ENCODE measurements at regions not wholly inside any gene's neighbourhood (a gene's known extent, or its start where the extent isn't known, plus 50 kb on each side); places are given as distances from the start of the nearest gene placed in this dataset.

- DNase-seq (ENCODE audit: low read depth) = no peak
Measured at GRCh38 chrX:10900585-10901289, 210.4 kb upstream of the HCCS start.

DNA sequence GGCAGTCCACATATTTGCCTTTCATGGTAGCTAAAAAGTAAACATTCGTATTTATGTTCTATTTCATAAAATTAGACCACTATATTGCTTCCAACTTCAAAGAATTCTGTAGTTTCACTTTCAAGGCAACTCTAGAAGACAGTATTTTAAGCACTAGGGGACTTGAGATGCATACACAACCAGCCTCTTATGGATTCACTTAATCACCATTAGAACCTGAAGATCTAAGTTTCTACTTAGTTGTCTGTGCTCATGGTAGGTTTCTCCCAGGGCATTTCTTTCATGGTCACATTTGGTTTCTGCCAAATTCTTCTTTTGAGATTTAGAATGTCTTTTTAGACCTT is 209.9 kb upstream of the HCCS start:
- DNase-seq (ENCODE audit: low read depth) = no peak

DNA sequence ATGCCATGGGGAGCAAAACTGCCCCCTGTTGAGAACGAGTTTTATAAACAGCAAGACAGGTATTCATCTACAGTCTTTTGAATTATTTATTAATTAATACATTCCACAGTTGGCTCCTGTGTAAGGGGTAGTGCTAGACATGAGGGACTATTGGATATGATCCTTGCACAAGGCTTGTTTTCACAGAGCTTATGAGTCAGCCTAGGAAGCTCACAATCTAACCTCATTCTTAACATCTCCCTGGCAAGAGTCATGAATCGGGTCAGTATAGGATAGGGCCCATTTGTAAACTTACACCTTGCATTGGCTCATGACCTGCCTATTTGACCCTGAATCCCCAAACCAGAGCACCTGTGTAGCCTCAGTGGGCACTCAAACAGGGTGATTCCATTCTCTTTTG is 209.1 kb upstream of the HCCS start:
- DNase-seq (ENCODE audit: low read depth) = no peak

GRCh38 chrX:10903523-10903922 is 207.6 kb upstream of the HCCS start:
- DNase-seq (ENCODE audit: low read depth) = no peak

GRCh38 chrX:10904220-10904619 is 206.9 kb upstream of the HCCS start:
- DNase-seq (ENCODE audit: low read depth) = no peak

- DNase-seq (ENCODE audit: low read depth) = no peak
Measured at GRCh38 chrX:10906866-10907265, 204.3 kb upstream of the HCCS start.

- DNase-seq (ENCODE audit: low read depth) = peak; percentile 50
Measured at GRCh38 chrX:10922159-10922558, 189.0 kb upstream of the HCCS start.

DNA sequence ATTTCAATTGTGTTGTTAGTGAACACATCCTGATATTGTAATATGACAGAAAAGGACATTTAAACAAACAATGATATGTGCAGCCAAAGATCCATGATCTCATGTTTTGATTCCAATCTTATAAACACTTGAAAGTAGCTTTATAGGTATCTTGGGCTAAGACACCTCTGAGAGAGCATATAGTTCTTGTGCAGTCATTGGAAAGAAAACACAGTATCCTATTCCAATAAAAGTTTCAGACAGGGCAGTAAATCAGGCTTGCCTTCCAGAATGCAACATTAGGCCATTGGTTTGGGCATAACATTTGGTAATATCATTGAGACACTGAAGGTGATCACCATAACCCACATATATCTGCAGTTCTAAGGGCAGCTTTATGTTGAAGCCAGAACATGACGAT is 188.3 kb upstream of the HCCS start:
- DNase-seq (ENCODE audit: low read depth) = no peak

GRCh38 chrX:10923466-10923865 is 187.7 kb upstream of the HCCS start:
- no peak for DNase-seq (ENCODE audit: low read depth)

GRCh38 chrX:10926404-10926803 is 184.7 kb upstream of the HCCS start:
- no peak for DNase-seq (ENCODE audit: low read depth)

DNA sequence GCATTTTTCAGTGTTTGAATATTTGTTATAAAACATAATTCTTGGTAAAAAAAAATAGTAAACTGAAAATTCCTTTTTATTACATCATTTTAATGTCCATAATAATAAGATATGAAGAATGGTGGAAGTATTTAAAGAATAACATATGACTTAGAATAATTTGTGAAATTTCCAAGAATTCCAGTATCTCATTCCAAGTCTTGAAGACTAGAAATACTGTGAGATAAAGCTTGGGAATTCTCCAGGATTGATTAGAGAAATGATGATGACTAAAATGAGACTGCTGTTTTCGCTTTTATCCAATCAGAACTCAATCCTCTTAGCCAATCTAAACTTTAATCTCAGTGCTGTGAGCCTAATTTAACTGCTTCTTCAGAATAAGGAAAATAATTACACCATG is 184.2 kb upstream of the HCCS start:
- no peak for DNase-seq (ENCODE audit: low read depth)

DNA sequence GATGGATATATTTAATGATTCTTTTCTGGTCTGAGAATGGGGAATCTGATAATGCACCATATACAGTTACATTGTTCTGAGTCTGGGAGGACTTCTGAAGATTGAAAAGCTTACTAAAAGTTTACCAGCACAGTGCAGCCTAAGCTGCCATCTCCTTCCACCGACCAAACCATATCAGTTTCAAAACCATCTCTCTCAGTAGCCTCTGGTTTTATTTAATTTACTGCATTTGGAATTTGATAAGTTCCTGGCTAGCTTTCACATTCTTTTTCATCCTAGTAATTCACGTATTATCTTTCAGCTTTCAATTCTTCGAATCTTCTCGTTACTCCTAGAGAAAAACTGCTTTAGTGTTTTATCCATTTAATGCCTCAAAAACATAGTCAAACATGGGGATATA is 181.4 kb upstream of the HCCS start:
- DNase-seq (ENCODE audit: low read depth) = no peak

- no peak for DNase-seq (ENCODE audit: low read depth)
Measured at GRCh38 chrX:10930151-10930550, 181.0 kb upstream of the HCCS start.

GRCh38 chrX:10931976-10932375 is 179.2 kb upstream of the HCCS start:
- no peak for DNase-seq (ENCODE audit: low read depth)

DNA sequence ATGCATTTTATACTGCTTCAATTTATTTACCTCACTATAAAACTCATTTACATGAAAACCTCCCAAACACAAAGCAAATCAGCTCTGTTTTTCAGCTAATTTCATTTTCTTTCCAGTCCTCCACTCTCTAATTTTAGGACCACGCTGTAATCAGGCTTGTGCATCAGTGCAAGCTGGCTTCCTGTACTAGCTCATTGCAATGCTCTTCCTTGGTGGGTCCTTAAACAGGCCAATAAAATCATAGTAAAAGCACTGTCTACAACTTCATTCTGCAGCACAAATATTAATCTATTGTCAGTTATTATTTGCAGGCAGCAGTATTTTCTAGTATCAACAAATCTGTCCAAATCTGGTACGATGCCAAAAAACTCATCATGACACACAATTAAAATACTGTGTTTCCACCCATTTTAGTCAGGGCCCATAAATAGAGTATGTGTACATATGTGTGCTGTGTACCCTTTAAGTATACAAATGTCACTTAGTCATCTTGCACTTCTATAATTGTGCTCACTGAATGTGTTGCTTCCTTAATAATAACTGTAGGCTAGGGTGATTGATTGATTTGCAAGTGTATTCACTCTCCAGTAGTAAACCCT is 178.2 kb upstream of the HCCS start:
- no peak for DNase-seq (ENCODE audit: low read depth)

GRCh38 chrX:10935501-10935900 is 175.6 kb upstream of the HCCS start:
- no peak for DNase-seq (ENCODE audit: low read depth)

GRCh38 chrX:10936976-10937375 is 174.2 kb upstream of the HCCS start:
- DNase-seq (ENCODE audit: low read depth) = no peak

- no peak for DNase-seq (ENCODE audit: low read depth)
Measured at GRCh38 chrX:10938365-10938923, 172.7 kb upstream of the HCCS start.

- no peak for DNase-seq (ENCODE audit: low read depth)
Measured at GRCh38 chrX:10939424-10939823, 171.7 kb upstream of the HCCS start.

DNA sequence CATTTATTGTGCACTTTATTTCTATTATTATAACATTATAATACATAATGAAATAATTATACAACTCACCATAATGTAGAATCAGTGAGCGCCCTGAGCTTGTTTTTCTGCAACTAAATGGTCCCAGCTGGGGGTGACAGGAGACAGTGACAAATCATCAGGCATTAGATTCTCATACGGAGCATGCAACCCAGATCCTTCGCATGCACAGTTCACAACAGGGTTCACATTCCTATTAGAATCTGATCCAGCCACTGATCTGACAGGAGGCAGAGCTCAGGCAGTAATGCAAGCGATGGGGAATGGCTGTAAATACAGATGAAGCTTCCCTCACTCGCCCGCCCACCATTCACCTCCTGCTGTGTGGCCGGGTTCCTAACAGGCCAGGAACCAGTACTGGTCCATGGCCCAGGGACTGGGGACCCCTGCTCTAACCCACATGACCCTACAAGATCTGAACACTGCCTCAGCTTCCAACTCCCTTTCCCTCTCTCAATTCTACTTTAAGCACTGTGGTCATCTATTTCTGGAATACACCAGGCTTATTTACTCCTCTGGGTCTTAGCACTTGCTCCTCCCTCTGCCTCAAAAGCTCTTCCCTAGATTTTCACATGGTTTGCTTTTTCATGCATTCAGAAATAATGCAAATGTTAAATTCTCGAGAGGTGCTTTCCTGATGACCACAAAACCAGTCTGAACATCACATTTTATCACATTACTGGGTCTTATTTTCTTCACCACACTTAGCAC is 166.8 kb upstream of the HCCS start:
- DNase-seq (ENCODE audit: low read depth) = no peak

DNA sequence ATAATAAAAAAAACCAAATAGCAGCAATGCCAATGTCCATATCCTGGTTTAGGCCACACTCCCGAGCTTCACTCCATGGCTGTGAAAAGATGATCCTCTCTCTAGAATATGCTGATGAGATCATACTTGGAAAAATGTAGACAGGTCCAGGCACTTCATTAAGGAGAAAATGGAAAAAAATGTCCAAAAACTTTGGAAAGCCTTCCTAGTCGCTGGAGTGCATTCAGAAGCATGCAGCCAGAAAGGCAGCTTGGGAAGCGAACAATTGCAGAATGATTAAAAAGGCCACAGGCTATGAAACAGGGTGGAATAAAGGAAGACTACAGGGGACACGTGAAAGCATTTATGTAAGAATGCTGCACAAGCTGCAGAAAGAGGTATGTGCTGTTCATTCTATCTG is 165.6 kb upstream of the HCCS start:
- DNase-seq (ENCODE audit: low read depth) = no peak

- no peak for DNase-seq (ENCODE audit: low read depth)
Measured at GRCh38 chrX:10949541-10949940, 161.6 kb upstream of the HCCS start.

- no peak for DNase-seq (ENCODE audit: low read depth)
Measured at GRCh38 chrX:10952619-10953018, 158.5 kb upstream of the HCCS start.
